ENCODE measurements at regions not wholly inside any gene's neighbourhood (a gene's known extent, or its start where the extent isn't known, plus 50 kb on each side); places are given as distances from the start of the nearest gene placed in this dataset.

DNA sequence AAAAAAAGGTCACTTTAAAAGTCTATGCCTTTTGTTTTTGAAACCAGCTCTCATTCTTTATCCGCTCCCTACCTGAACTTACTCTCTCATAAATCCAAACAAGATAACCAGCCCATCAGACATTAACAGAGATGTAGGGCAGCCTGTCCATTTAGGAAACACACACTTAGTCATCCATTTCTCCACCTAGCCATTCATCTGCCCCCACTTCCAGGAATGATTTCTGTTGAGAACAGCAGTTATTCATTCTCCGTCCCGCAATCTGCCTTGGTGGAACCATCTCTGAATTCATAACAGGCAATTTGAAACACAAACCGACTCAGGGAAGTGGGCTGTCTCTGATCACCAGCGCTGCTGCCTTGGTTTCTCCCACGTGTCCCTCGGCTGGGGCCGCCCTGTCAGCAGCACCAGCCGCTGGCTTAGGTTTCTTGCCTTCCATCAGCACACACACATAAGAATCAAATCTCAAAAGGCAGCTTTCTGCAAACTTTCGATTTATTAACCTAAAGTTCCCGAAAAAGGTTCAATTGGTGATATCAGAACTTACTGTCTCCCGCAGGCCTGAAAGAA is 528.2 kb upstream of the NRP1 start:
- TF ChIP-seq, protein P1, sequence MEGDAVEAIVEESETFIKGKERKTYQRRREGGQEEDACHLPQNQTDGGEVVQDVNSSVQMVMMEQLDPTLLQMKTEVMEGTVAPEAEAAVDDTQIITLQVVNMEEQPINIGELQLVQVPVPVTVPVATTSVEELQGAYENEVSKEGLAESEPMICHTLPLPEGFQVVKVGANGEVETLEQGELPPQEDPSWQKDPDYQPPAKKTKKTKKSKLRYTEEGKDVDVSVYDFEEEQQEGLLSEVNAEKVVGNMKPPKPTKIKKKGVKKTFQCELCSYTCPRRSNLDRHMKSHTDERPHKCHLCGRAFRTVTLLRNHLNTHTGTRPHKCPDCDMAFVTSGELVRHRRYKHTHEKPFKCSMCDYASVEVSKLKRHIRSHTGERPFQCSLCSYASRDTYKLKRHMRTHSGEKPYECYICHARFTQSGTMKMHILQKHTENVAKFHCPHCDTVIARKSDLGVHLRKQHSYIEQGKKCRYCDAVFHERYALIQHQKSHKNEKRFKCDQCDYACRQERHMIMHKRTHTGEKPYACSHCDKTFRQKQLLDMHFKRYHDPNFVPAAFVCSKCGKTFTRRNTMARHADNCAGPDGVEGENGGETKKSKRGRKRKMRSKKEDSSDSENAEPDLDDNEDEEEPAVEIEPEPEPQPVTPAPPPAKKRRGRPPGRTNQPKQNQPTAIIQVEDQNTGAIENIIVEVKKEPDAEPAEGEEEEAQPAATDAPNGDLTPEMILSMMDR (IDR thresholded peaks at IDR 0.05; ENCODE audit: low read length): no peak
- no peak for TF ChIP-seq EZH2 (IDR thresholded peaks at IDR 0.05; ENCODE audit: borderline replicate concordance, low read length)

All from OCI-LY1 (cell line).